ENCODE measurements at regions not wholly inside any gene's neighbourhood (a gene's known extent, or its start where the extent isn't known, plus 50 kb on each side); places are given as distances from the start of the nearest gene placed in this dataset.

GRCh38 chr22:48068323-48068885, 1306.0 kb downstream of the TBC1D22A start:
- in situ Hi-C loops (cut with HindIII; ENCODE audit: extremely low pct_ligation_motif_present, low pct_unique_long_range_greater_than_20kb) = no loop called here
- BruUV-seq (replicated peaks) = no TSS peak
- ATAC-seq (no peak), DNase-seq (ENCODE audit: low spot score) (no peak), FAIRE-seq (no peak)
- no peaks in the 10 kb centered on the region for H4K20me1 ChIP-seq (ENCODE audit: insufficient read depth, low read length)
- WGBS (ENCODE audit: low lambda C conversion rate) = 26% methylated on average over 18 of the region's 18 CpGs
- no peak overlapping the region for H3K9ac ChIP-seq (ENCODE audit: insufficient read depth, low read depth, low read length)
- no peaks in the 10 kb centered on the region for H3K36me3 ChIP-seq (replicated peaks in 1 of 2; ENCODE audit: control insufficient read depth in 1 of 2, insufficient read depth in 2 of 2, low read length in 2 of 2)
- H3K4me2 ChIP-seq (ENCODE audit: low read depth, low read length) = no peak overlapping the region
- H3K79me2 ChIP-seq (ENCODE audit: insufficient read depth, low read length) = no peaks in the 10 kb centered on the region
- intact Hi-C loops (cut with micrococcal nuclease; ENCODE audit: unreplicated experiment) = no loop called here
- H3K27ac ChIP-seq (ENCODE audit: extremely low read length, insufficient read depth, low read length) = no peak overlapping the region
- no peak overlapping the region for H2AFZ ChIP-seq (ENCODE audit: low read length)
- ChIA-PET CTCF (ENCODE audit: low intra/inter-chr PET ratio, low total read pairs) (no interaction called here), POLR2A (no interaction called here)
- H3K4me1 ChIP-seq (ENCODE audit: insufficient read depth, low read length) = no peaks in the 10 kb centered on the region
- no peak overlapping the region for H3K4me3 ChIP-seq (replicated peaks in 1 of 3; ENCODE audit: insufficient read depth in 1 of 3, low read depth in 2 of 3, low read length in 3 of 3)
- H3K9me3 ChIP-seq (ENCODE audit: low read length) = no peaks in the 10 kb centered on the region
- H3K27me3 ChIP-seq (ENCODE audit: control insufficient read depth in 1 of 2, insufficient read depth in 2 of 2, low read length in 2 of 2) = peaks cover 0 to 14% of the 10 kb centered on the region in 2 experiments; a peak in 4 of 5 replicates
- no peak for TF ChIP-seq ZNF775 (CRISPR knock-in tag; IDR thresholded peaks at IDR 0.05; ENCODE audit: borderline replicate concordance)
- TF ChIP-seq BRF2 (CRISPR knock-in tag; IDR thresholded peaks at IDR 0.05) = no peak
- TF ChIP-seq ZNF644 (CRISPR knock-in tag; IDR thresholded peaks at IDR 0.05; ENCODE audit: low read depth) = no peak
- TF ChIP-seq ZNF574 (CRISPR knock-in tag; IDR thresholded peaks at IDR 0.05) = no peak
- TF ChIP-seq MNT (IDR thresholded peaks at IDR 0.05) = no peak
- TF ChIP-seq ZNF225 (CRISPR knock-in tag; IDR thresholded peaks at IDR 0.05) = no peak
- TF ChIP-seq SIN3A (IDR thresholded peaks at IDR 0.05; ENCODE audit: borderline replicate concordance, low read depth, low read length) = no peak
- TF ChIP-seq ZNF552 (CRISPR knock-in tag; IDR thresholded peaks at IDR 0.05; ENCODE audit: borderline replicate concordance) = no peak
- no peak for TF ChIP-seq FOXP4 (CRISPR knock-in tag; IDR thresholded peaks at IDR 0.05)
- no peak for TF ChIP-seq ZNF501 (CRISPR knock-in tag; IDR thresholded peaks at IDR 0.05)
- TF ChIP-seq ATF4 (CRISPR knock-in tag; IDR thresholded peaks at IDR 0.05) = no peak
- TF ChIP-seq CSRNP2 (CRISPR knock-in tag; conservative IDR thresholded peaks at IDR 0.05; ENCODE audit: low read depth) = no peak
- no peak for TF ChIP-seq U2AF2 (IDR thresholded peaks at IDR 0.05; ENCODE audit: low read depth, low read length)
- TF ChIP-seq STAG1 (CRISPR knock-in tag; IDR thresholded peaks at IDR 0.05) = no peak

Measured in HepG2 (cell line).